ENCODE measurements at regions not wholly inside any gene's neighbourhood (a gene's known extent, or its start where the extent isn't known, plus 50 kb on each side); places are given as distances from the start of the nearest gene placed in this dataset.

DNA sequence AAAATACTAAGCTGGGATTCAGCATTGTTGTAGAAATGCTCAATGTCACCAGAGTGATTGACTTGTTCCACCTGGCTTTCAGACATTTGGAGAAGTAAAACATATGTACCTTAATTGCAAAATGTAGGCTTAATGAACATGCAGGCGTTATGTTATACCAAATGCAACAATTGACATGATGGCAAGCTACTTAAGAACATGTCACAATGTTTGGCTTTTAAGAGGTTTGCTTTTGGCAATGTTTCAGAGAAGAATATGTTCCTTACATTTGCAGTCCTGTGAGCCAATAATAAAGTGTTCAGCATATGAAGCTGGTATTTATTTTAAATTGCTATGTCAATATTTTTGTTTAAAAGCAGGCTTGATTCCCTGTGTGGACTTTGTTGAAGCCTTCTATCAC, 111.7 kb upstream of the NUDT12 start:
- no peak for TF ChIP-seq EZH2 (IDR thresholded peaks at IDR 0.05)
- no peak for TF ChIP-seq FOXP2 (optimal IDR thresholded peaks at IDR 0.05; ENCODE audit: control extremely low read depth, extremely low read length, insufficient read depth)
- no peak for TF ChIP-seq POLR2AphosphoS5 (IDR thresholded peaks at IDR 0.05; ENCODE audit: borderline replicate concordance, low read depth, low read length)
- Histone ChIP-seq H3K4me3 (no peak overlapping the region), H3K36me3 (ENCODE audit: insufficient read depth, low read length) (no peaks in the 10 kb centered on the region), H3K27ac (no peak overlapping the region), H3K9ac (ENCODE audit: insufficient read length) (no peak overlapping the region), H3K9me3 (ENCODE audit: low read depth, low read length) (no peaks in the 10 kb centered on the region)
- DNase-seq (ENCODE audit: low read depth, low spot score) = no peak

DNA sequence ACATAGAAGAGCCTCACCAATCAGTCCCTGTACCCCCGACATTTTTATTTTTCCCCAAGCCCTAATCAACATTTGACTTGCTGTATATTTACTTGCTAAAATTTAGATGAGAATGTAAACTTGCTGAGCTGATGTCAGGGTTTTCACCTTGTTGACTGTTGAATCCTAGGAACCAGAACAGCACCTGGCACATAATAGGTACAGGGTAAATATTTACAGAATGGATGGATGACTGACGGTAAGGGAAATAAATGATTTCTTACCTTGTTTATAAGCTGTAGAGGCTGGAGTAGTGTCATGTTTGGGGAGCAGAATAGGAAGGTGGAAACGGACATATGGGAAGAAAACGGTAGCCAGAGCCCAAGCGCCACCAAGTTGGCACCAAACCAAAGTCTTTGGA, 107.0 kb upstream of the NUDT12 start:
- no peak overlapping the region for H3K9ac ChIP-seq (ENCODE audit: insufficient read length)
- TF ChIP-seq POLR2AphosphoS5 (IDR thresholded peaks at IDR 0.05; ENCODE audit: borderline replicate concordance, low read depth, low read length) = no peak
- no peak for TF ChIP-seq EZH2 (IDR thresholded peaks at IDR 0.05)
- no peak for TF ChIP-seq FOXP2 (optimal IDR thresholded peaks at IDR 0.05; ENCODE audit: control extremely low read depth, extremely low read length, insufficient read depth)
- no peak overlapping the region for H3K4me3 ChIP-seq
- no peak overlapping the region for H3K27ac ChIP-seq
- H3K36me3 ChIP-seq (ENCODE audit: insufficient read depth, low read length) = no peaks in the 10 kb centered on the region
- DNase-seq (ENCODE audit: low read depth, low spot score) = no peak
- H3K9me3 ChIP-seq (ENCODE audit: low read depth, low read length) = no peaks in the 10 kb centered on the region

DNA sequence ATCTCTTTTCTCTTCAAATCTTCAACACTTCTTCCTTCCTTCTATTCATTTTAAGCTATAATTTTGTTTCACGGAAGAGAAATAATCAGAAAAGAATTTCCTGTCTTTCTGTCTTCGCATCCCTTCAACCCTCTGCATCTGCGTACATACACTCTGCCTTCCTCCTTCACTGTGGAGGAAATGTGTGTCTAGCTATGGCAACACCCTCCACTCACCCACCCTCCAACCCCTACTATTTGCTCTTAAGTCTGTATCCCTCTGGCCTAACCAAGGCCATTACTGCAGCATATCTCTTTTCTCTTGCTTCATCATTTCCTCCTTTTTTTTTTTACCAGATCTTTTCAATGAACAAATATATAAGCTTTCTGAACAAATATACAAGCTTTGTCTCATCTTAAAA, 105.7 kb upstream of the NUDT12 start:
- H3K27ac ChIP-seq = no peak overlapping the region
- H3K4me3 ChIP-seq = no peak overlapping the region
- no peak for DNase-seq (ENCODE audit: low read depth, low spot score)
- no peak overlapping the region for H3K9ac ChIP-seq (ENCODE audit: insufficient read length)
- H3K36me3 ChIP-seq (ENCODE audit: insufficient read depth, low read length) = no peaks in the 10 kb centered on the region
- no peaks in the 10 kb centered on the region for H3K9me3 ChIP-seq (ENCODE audit: low read depth, low read length)
- TF ChIP-seq POLR2AphosphoS5 (IDR thresholded peaks at IDR 0.05; ENCODE audit: borderline replicate concordance, low read depth, low read length) (no peak), FOXP2 (optimal IDR thresholded peaks at IDR 0.05; ENCODE audit: control extremely low read depth, extremely low read length, insufficient read depth) (no peak), EZH2 (IDR thresholded peaks at IDR 0.05) (no peak)

DNA sequence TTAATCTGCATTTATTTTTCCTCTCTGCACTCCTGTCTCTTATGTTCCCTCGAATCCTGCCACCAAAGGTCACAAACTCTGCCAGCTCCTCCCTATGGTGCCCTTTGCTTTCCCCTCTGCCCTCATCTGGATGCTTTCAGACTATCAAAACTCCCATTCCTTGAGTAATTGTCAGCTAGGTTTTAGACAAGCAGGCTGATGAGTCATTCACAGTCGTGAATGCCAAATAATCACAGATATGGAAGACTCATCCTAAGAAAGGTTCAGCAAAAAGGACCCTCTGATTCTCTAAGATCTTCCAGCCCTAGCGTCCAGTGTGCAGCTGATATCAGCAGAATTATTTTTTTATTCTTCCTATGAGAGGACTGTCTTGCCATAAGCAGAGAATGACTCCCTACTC, 104.5 kb upstream of the NUDT12 start:
- no peak for TF ChIP-seq FOXP2 (optimal IDR thresholded peaks at IDR 0.05; ENCODE audit: control extremely low read depth, extremely low read length, insufficient read depth)
- TF ChIP-seq POLR2AphosphoS5 (IDR thresholded peaks at IDR 0.05; ENCODE audit: borderline replicate concordance, low read depth, low read length) = no peak
- no peak for TF ChIP-seq EZH2 (IDR thresholded peaks at IDR 0.05)
- Histone ChIP-seq H3K27ac (no peak overlapping the region), H3K9ac (ENCODE audit: insufficient read length) (no peak overlapping the region), H3K9me3 (ENCODE audit: low read depth, low read length) (no peaks in the 10 kb centered on the region), H3K36me3 (ENCODE audit: insufficient read depth, low read length) (no peaks in the 10 kb centered on the region), H3K4me3 (no peak overlapping the region)
- no peak for DNase-seq (ENCODE audit: low read depth, low spot score)

DNA sequence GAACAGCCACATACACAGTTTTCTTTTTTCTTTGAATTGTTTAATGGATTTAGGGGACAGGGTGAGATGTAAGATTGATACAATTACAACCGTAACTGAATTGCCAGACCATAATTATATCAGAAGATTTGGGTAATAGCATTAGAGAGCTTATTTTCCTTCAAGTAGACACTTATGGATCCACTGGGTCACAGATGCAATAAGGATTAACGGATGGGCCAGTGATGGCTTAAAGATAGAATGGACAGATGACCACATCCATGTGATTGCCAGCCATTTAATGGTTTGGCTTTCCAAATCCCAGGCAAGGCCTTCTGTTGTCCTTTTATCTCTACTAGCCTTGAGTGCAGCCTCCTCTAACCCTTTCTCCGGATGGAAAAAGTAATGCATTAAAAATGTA, 94.7 kb upstream of the NUDT12 start:
- H3K4me3 ChIP-seq = no peak overlapping the region
- DNase-seq (ENCODE audit: low read depth, low spot score) = no peak
- no peaks in the 10 kb centered on the region for H3K36me3 ChIP-seq (ENCODE audit: insufficient read depth, low read length)
- H3K27ac ChIP-seq = no peak overlapping the region
- H3K9ac ChIP-seq (ENCODE audit: insufficient read length) = no peak overlapping the region
- no peak for TF ChIP-seq FOXP2 (optimal IDR thresholded peaks at IDR 0.05; ENCODE audit: control extremely low read depth, extremely low read length, insufficient read depth)
- TF ChIP-seq EZH2 (IDR thresholded peaks at IDR 0.05) = no peak
- no peak for TF ChIP-seq POLR2AphosphoS5 (IDR thresholded peaks at IDR 0.05; ENCODE audit: borderline replicate concordance, low read depth, low read length)
- no peaks in the 10 kb centered on the region for H3K9me3 ChIP-seq (ENCODE audit: low read depth, low read length)

DNA sequence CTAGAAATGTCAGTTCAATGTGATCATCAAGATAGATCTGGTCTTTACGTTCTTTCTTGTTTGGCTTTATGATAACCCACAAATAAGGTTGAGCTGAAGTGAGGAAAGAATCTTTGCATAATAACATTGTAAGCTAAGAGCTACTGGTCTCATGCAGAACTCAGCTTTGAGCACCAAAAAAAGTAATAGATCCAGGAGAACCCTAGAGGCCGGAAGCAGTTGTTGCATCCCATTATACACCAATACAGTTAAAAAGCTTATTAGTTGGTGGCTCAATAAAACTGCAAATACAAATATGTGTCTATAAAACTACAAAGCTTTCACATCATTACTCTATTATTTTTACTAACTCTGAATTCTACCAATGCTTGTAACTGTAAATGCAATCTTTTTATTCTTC, 85.5 kb upstream of the NUDT12 start:
- DNase-seq (ENCODE audit: low read depth, low spot score) = no peak
- Histone ChIP-seq H3K9ac (ENCODE audit: insufficient read length) (no peak overlapping the region), H3K4me3 (no peak overlapping the region), H3K36me3 (ENCODE audit: insufficient read depth, low read length) (no peaks in the 10 kb centered on the region), H3K27ac (no peak overlapping the region), H3K9me3 (ENCODE audit: low read depth, low read length) (no peaks in the 10 kb centered on the region)
- no peak for TF ChIP-seq EZH2 (IDR thresholded peaks at IDR 0.05)
- TF ChIP-seq POLR2AphosphoS5 (IDR thresholded peaks at IDR 0.05; ENCODE audit: borderline replicate concordance, low read depth, low read length) = no peak
- TF ChIP-seq FOXP2 (optimal IDR thresholded peaks at IDR 0.05; ENCODE audit: control extremely low read depth, extremely low read length, insufficient read depth) = no peak

DNA sequence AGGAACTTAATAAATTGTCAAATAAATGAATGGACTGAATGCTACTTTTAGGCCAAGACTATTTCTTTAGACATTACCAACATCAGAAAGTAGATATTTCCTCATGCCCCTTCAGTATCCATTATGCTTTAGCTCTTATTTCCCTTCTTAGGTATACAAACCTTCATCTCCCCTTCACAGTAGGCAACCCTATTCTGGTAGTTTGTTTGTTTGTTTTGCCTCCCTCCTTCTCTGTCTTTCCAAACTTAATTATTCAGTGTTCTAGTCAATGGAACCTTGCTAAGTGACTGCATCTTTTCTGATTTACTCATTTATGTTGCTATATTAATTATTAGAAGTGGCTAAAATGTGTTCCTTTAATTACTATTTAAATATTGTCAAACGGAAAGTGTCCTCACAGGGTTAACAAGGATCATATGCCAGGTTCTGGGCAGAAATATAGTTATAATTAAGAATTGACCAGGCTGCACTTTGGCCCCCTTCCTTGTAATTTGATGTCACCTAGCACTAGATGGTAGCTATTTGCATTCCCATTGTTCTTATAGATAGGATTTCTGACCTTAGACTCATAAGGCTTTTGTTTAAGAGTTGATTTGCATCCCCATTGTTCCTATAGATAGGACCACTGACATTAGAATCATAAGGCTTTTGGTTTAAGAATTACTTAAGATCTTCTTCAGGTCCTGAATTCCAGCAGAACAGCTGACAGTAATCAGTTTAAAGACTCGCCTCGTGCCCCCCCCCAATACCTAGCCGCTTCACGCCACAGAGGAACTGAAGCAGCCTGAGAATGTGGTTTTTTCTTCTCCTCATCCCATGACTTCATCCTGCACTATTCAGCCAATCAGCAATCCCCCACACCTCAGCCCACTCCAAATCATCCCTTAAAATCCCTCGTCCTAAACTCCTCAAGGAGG, 84.4 kb upstream of the NUDT12 start:
- Histone ChIP-seq H3K9me3 (ENCODE audit: low read depth, low read length) (no peaks in the 10 kb centered on the region), H3K36me3 (ENCODE audit: insufficient read depth, low read length) (no peaks in the 10 kb centered on the region), H3K4me3 (no peak overlapping the region), H3K9ac (ENCODE audit: insufficient read length) (no peak overlapping the region), H3K27ac (no peak overlapping the region)
- DNase-seq (ENCODE audit: low read depth, low spot score) = no peak
- TF ChIP-seq EZH2 (IDR thresholded peaks at IDR 0.05) = no peak
- TF ChIP-seq POLR2AphosphoS5 (IDR thresholded peaks at IDR 0.05; ENCODE audit: borderline replicate concordance, low read depth, low read length) = no peak
- TF ChIP-seq FOXP2 (optimal IDR thresholded peaks at IDR 0.05; ENCODE audit: control extremely low read depth, extremely low read length, insufficient read depth) = no peak

DNA sequence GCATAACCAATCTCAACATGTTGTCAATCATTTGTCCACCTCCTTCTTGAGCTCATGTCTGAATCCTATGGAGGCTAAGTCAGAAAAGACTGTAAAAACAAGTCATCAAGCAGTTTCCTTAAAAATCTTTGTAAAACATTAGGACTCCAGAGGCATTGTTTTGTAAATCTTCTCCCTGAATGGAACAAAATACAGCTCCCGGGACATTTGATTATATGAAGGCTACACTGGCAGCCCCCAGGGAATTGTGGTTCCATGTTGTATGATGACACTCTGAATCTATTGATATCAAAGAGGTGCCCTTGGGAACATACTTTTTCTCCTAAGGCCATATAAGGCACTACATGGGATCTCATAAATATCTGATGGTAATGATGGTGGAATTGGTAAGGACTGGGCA, 83.2 kb upstream of the NUDT12 start:
- Histone ChIP-seq H3K4me3 (no peak overlapping the region), H3K9me3 (ENCODE audit: low read depth, low read length) (no peaks in the 10 kb centered on the region), H3K9ac (ENCODE audit: insufficient read length) (no peak overlapping the region), H3K36me3 (ENCODE audit: insufficient read depth, low read length) (no peaks in the 10 kb centered on the region), H3K27ac (no peak overlapping the region)
- DNase-seq (ENCODE audit: low read depth, low spot score) = no peak
- TF ChIP-seq FOXP2 (optimal IDR thresholded peaks at IDR 0.05; ENCODE audit: control extremely low read depth, extremely low read length, insufficient read depth) = no peak
- TF ChIP-seq POLR2AphosphoS5 (IDR thresholded peaks at IDR 0.05; ENCODE audit: borderline replicate concordance, low read depth, low read length) = no peak
- no peak for TF ChIP-seq EZH2 (IDR thresholded peaks at IDR 0.05)

Measured in SK-N-MC (cell line).